ENCODE measurements at regions not wholly inside any gene's neighbourhood (a gene's known extent, or its start where the extent isn't known, plus 50 kb on each side); places are given as distances from the start of the nearest gene placed in this dataset.

DNA sequence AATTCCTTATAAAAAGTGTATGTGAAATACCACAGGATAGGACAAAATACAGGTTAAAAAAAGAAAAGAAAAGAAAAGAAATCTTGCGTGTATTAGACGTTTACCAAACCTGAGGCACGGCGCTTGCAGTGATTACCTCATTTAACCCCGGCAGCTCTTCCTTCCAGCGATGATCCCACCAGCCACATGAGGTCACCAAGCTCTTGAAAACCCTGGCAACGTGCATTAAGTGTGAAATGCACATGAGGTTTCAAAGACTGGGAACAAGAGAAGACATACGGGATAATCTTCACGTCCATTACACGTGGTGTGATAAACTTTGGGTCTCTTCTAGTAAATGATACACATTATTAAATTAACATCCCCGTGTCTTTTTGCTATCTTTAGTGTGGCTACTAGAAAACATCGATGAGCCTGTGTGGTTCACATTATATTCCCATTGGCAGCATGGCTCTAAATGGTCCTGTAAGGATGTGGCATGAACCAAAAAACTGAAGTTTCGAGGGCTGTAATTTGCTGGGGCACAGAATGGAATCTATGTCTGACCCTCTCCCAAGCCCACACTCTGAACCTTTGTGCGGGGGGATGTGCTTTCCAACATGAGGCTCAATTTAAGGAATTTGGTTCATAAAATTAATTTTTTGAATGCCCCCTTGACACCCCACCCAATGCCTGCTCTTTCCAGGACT is 59.2 kb upstream of the THBS2 start:
- ChIA-PET POLR2A (ENCODE audit: unreplicated experiment) (no interaction called here), CTCF (no interaction called here)
- no peak for DNase-seq
- H3K4me3 ChIP-seq, result no peak overlapping the region
- H3K9me2 ChIP-seq (ENCODE audit: insufficient read depth), result no peaks in the 10 kb centered on the region
- no peak for TF ChIP-seq EZH2 (IDR thresholded peaks at IDR 0.05; ENCODE audit: low read depth)
- TF ChIP-seq, protein P1, sequence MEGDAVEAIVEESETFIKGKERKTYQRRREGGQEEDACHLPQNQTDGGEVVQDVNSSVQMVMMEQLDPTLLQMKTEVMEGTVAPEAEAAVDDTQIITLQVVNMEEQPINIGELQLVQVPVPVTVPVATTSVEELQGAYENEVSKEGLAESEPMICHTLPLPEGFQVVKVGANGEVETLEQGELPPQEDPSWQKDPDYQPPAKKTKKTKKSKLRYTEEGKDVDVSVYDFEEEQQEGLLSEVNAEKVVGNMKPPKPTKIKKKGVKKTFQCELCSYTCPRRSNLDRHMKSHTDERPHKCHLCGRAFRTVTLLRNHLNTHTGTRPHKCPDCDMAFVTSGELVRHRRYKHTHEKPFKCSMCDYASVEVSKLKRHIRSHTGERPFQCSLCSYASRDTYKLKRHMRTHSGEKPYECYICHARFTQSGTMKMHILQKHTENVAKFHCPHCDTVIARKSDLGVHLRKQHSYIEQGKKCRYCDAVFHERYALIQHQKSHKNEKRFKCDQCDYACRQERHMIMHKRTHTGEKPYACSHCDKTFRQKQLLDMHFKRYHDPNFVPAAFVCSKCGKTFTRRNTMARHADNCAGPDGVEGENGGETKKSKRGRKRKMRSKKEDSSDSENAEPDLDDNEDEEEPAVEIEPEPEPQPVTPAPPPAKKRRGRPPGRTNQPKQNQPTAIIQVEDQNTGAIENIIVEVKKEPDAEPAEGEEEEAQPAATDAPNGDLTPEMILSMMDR (conservative IDR thresholded peaks at IDR 0.05), result no peak
- H3K4me1 ChIP-seq (replicated peaks; ENCODE audit: insufficient read depth), result no peaks in the 10 kb centered on the region
- H3K4me2 ChIP-seq, result no peak overlapping the region
- no peak overlapping the region for H2AFZ ChIP-seq
- H3K27me3 ChIP-seq (ENCODE audit: insufficient read depth, low read depth), result peaks cover 25% of the 10 kb centered on the region
- H3K27ac ChIP-seq, result no peak overlapping the region
- H3K79me2 ChIP-seq (ENCODE audit: low read depth), result no peaks in the 10 kb centered on the region
- no peaks in the 10 kb centered on the region for H3F3A ChIP-seq (ENCODE audit: insufficient read depth, low read depth)
- intact Hi-C loops (cut with micrococcal nuclease; ENCODE audit: unreplicated experiment), result no loop called here
- H4K20me1 ChIP-seq (ENCODE audit: insufficient read depth), result no peaks in the 10 kb centered on the region
- H3K9me3 ChIP-seq (ENCODE audit: insufficient read depth, low read depth), result no peaks in the 10 kb centered on the region
- BruUV-seq (replicated peaks), result no TSS peak
- no peaks in the 10 kb centered on the region for H3K36me3 ChIP-seq (ENCODE audit: low read depth)

GRCh38 chr6:169310983-169311382 is 57.3 kb upstream of the THBS2 start:
- Histone ChIP-seq H4K20me1 (ENCODE audit: insufficient read depth) (no peaks in the 10 kb centered on the region), H3K4me3 (no peak overlapping the region), H2AFZ (no peak overlapping the region), H3F3A (ENCODE audit: insufficient read depth, low read depth) (no peaks in the 10 kb centered on the region), H3K4me2 (no peak overlapping the region), H3K36me3 (ENCODE audit: low read depth) (no peaks in the 10 kb centered on the region), H3K4me1 (replicated peaks; ENCODE audit: insufficient read depth) (no peaks in the 10 kb centered on the region), H3K27me3 (ENCODE audit: insufficient read depth, low read depth) (peaks cover 13% of the 10 kb centered on the region), H3K9me2 (ENCODE audit: insufficient read depth) (no peaks in the 10 kb centered on the region), H3K27ac (no peak overlapping the region), H3K9me3 (ENCODE audit: insufficient read depth, low read depth) (no peaks in the 10 kb centered on the region), H3K79me2 (ENCODE audit: low read depth) (no peaks in the 10 kb centered on the region)
- intact Hi-C loops (cut with micrococcal nuclease; ENCODE audit: unreplicated experiment), result no loop called here
- TF ChIP-seq, protein P1 (conservative IDR thresholded peaks at IDR 0.05), result no peak
- TF ChIP-seq EZH2 (IDR thresholded peaks at IDR 0.05; ENCODE audit: low read depth), result no peak
- BruUV-seq (replicated peaks), result no TSS peak
- DNase-seq, result no peak
- POLR2A ChIA-PET (ENCODE audit: unreplicated experiment), result no interaction called here
- CTCF ChIA-PET, result no interaction called here
